ENCODE measurements at regions not wholly inside any gene's neighbourhood (a gene's known extent, or its start where the extent isn't known, plus 50 kb on each side); places are given as distances from the start of the nearest gene placed in this dataset.

GRCh38 chr5:114065912-114066311 is 296.0 kb upstream of the KCNN2 start:
- TF ChIP-seq CTCF (conservative IDR thresholded peaks at IDR 0.05; ENCODE audit: control insufficient read depth, insufficient read depth, low read depth, low read length): no peak
- no peak for DNase-seq (ENCODE audit: low read depth)

GRCh38 chr5:114070093-114070722 is 291.7 kb upstream of the KCNN2 start:
- no peak for DNase-seq (ENCODE audit: low read depth)
- no peak overlapping the region for H3K4me3 ChIP-seq (ENCODE audit: control insufficient read depth, low read depth, low read length)
- TF ChIP-seq CTCF (conservative IDR thresholded peaks at IDR 0.05; ENCODE audit: control insufficient read depth, insufficient read depth, low read depth, low read length): no peak

More at GRCh38 chr5:114065912-114066311, 296.0 kb upstream of the KCNN2 start:
- H3K4me3 ChIP-seq (ENCODE audit: control insufficient read depth, low read depth, low read length): no peak overlapping the region

- no peak overlapping the region for H3K4me3 ChIP-seq (ENCODE audit: control insufficient read depth, low read depth, low read length)
- no peak for DNase-seq (ENCODE audit: low read depth)
- no peak for TF ChIP-seq CTCF (conservative IDR thresholded peaks at IDR 0.05; ENCODE audit: control insufficient read depth, insufficient read depth, low read depth, low read length)
Observed at GRCh38 chr5:114089259-114089658, 272.6 kb upstream of the KCNN2 start.

- H3K4me3 ChIP-seq (ENCODE audit: control insufficient read depth, low read depth, low read length): no peak overlapping the region
- no peak for TF ChIP-seq CTCF (conservative IDR thresholded peaks at IDR 0.05; ENCODE audit: control insufficient read depth, insufficient read depth, low read depth, low read length)
- DNase-seq (ENCODE audit: low read depth): no peak
Observed at GRCh38 chr5:114097570-114097969, 264.3 kb upstream of the KCNN2 start.

- H3K4me3 ChIP-seq (ENCODE audit: control insufficient read depth, low read depth, low read length): no peak overlapping the region
- no peak for DNase-seq (ENCODE audit: low read depth)
- no peak for TF ChIP-seq CTCF (conservative IDR thresholded peaks at IDR 0.05; ENCODE audit: control insufficient read depth, insufficient read depth, low read depth, low read length)
Observed at GRCh38 chr5:114099161-114099560, 262.7 kb upstream of the KCNN2 start.

GRCh38 chr5:114101153-114101552 is 260.7 kb upstream of the KCNN2 start:
- DNase-seq (ENCODE audit: low read depth): peak; percentile 49
- TF ChIP-seq CTCF (conservative IDR thresholded peaks at IDR 0.05; ENCODE audit: control insufficient read depth, insufficient read depth, low read depth, low read length): peak; percentile 54
- no peak overlapping the region for H3K4me3 ChIP-seq (ENCODE audit: control insufficient read depth, low read depth, low read length)

- no peak for DNase-seq (ENCODE audit: low read depth)
- no peak overlapping the region for H3K4me3 ChIP-seq (ENCODE audit: control insufficient read depth, low read depth, low read length)
- TF ChIP-seq CTCF (conservative IDR thresholded peaks at IDR 0.05; ENCODE audit: control insufficient read depth, insufficient read depth, low read depth, low read length): no peak
Observed at GRCh38 chr5:114113604-114114003, 248.3 kb upstream of the KCNN2 start.
